Colonic mucosa (tissue), 4 donors: ENCODE measurements at regions not wholly inside any gene's neighbourhood (a gene's known extent, or its start where the extent isn't known, plus 50 kb on each side); places are given as distances from the start of the nearest gene placed in this dataset.
A peak's percentile ranks its signal among the peaks of the same experiment; 100 is the strongest.

Experiments used
- DNase-seq: peaks from one replicate; pipeline ENCODE4 v3.0.0-alpha.2; 2020
- H3K27ac ChIP-seq: fragments of 200-600 bp; one replicate; pipeline ENCODE4 v1.8.0; 2021
- H3K27me3 ChIP-seq: fragments of 200-600 bp; one replicate; pipeline ENCODE4 v1.8.0; 2021
- H3K36me3 ChIP-seq: fragments of 200-600 bp; one replicate; pipeline ENCODE4 v1.8.0; 2021
- H3K4me1 ChIP-seq: fragments of 200-600 bp; one replicate; pipeline ENCODE4 v1.8.0; 2021; ENCODE audit warnings: mild to moderate bottlenecking
- H3K4me3 ChIP-seq: fragments of 200-600 bp; one replicate; pipeline ENCODE4 v1.8.0; 2021
- H3K9ac ChIP-seq, 2 donors: one replicate each; pipeline ENCODE4 v1.7.0; 2013; ENCODE audit warnings: control low read depth in 2 of 2, low read depth in 2 of 2, low read length in 2 of 2
- H3K9me3 ChIP-seq: fragments of 200-600 bp; one replicate; pipeline ENCODE4 v1.8.0; 2021
- CTCF ChIP-seq: fragments of 200-600 bp; IDR thresholded peaks from one replicate; pipeline ENCODE4 v1.8.0; 2022; ENCODE audit warnings: antibody characterized with exemption, mild to moderate bottlenecking
- intact Hi-C: fragments of 100-400 bp; cut with DNase I; formaldehyde crosslinking; loops from one replicate; pipeline ENCODE4 v1.14.1; 2022
- donor health status: healthy.
- donor health status: DM: no; HTN: no; CAD: no.
- donor health status: DM: no; HTN: no; CAD: no.

- no peak overlapping the region for H3K9ac ChIP-seq
- H3K27me3 ChIP-seq = no peaks in the 10 kb centered on the region
- H3K27ac ChIP-seq = no peak overlapping the region
- TF ChIP-seq CTCF = no peak
- no peaks in the 10 kb centered on the region for H3K9me3 ChIP-seq
- no peak for DNase-seq
- intact Hi-C loops = no loop called here
- H3K36me3 ChIP-seq = no peaks in the 10 kb centered on the region
- no peaks in the 10 kb centered on the region for H3K4me1 ChIP-seq
- H3K4me3 ChIP-seq = no peak overlapping the region
Measured at GRCh38 chr5:165420493-165420892, 1915.1 kb downstream of the MAT2B start.

GRCh38 chr5:165423697-165424299 lies 1918.4 kb downstream of the MAT2B start:
- Histone ChIP-seq H3K27ac (no peak overlapping the region), H3K9me3 (no peaks in the 10 kb centered on the region), H3K4me1 (no peaks in the 10 kb centered on the region), H3K27me3 (no peaks in the 10 kb centered on the region), H3K4me3 (no peak overlapping the region), H3K36me3 (no peaks in the 10 kb centered on the region), H3K9ac (no peak overlapping the region)
- intact Hi-C loops = no loop called here
- TF ChIP-seq CTCF = no peak
- no peak for DNase-seq

- no peak overlapping the region for H3K27ac ChIP-seq
- H3K27me3 ChIP-seq = no peaks in the 10 kb centered on the region
- H3K9me3 ChIP-seq = no peaks in the 10 kb centered on the region
- DNase-seq = no peak
- intact Hi-C loops = no loop called here
- H3K9ac ChIP-seq = no peak overlapping the region
- TF ChIP-seq CTCF = no peak
- H3K4me1 ChIP-seq = no peaks in the 10 kb centered on the region
- no peaks in the 10 kb centered on the region for H3K36me3 ChIP-seq
- H3K4me3 ChIP-seq = no peak overlapping the region
Measured at GRCh38 chr5:165425594-165425993, 1920.2 kb downstream of the MAT2B start.

GRCh38 chr5:165448753-165449152 lies 1943.3 kb downstream of the MAT2B start:
- Histone ChIP-seq H3K36me3 (no peaks in the 10 kb centered on the region), H3K27ac (no peak overlapping the region), H3K4me3 (no peak overlapping the region), H3K9ac (no peak overlapping the region), H3K4me1 (no peaks in the 10 kb centered on the region), H3K9me3 (no peaks in the 10 kb centered on the region), H3K27me3 (no peaks in the 10 kb centered on the region)
- no peak for DNase-seq
- TF ChIP-seq CTCF = no peak
- intact Hi-C loops = no loop called here

GRCh38 chr5:165457859-165458481 lies 1952.6 kb downstream of the MAT2B start:
- H3K36me3 ChIP-seq = no peaks in the 10 kb centered on the region
- intact Hi-C loops = no loop called here
- no peak overlapping the region for H3K4me3 ChIP-seq
- no peak overlapping the region for H3K27ac ChIP-seq
- peak; percentile 23 for TF ChIP-seq CTCF
- DNase-seq = no peak
- H3K9ac ChIP-seq = no peak overlapping the region
- H3K9me3 ChIP-seq = no peaks in the 10 kb centered on the region
- H3K4me1 ChIP-seq = no peaks in the 10 kb centered on the region
- no peaks in the 10 kb centered on the region for H3K27me3 ChIP-seq
